ENCODE measurements at regions not wholly inside any gene's neighbourhood (a gene's known extent, or its start where the extent isn't known, plus 50 kb on each side); places are given as distances from the start of the nearest gene placed in this dataset.

DNA sequence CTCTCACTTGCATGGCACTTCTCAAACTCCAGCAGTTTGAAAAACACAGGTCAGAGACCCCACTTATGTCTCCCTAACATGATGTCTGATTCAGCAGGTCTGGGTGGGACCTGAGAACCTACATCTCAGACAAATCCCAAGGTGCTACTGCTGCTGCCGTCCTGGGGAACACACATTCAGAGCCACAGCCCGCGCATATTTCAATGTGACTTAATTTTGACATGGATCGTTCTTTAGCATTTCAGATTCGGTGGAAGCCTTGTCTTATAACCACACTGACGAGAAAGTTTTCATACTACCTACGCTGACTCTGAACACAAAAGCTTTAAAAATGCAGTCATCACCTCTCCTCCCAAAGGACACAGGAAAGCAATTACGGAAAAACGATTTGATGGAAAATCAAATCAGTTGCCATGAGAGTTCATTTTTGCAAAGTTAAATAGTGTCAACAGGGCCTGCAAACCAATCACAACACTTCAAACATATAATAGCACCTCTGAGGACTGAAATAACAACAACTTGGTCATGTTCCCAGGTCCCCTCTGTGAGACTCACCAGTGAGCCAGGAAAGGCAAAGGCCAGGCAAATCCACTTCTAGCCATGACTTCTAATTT lies 132.6 kb downstream of the SHANK2 start (continued):
- TF ChIP-seq JUND (IDR thresholded peaks at IDR 0.05; ENCODE audit: low read length) (no peak), EGR1 (IDR thresholded peaks at IDR 0.05; ENCODE audit: borderline replicate concordance, low read depth, low read length) (no peak), GABPA (IDR thresholded peaks at IDR 0.05; ENCODE audit: borderline replicate concordance, insufficient read depth, low read length) (no peak), PHF8 (conservative IDR thresholded peaks at IDR 0.05; ENCODE audit: low read depth, low read length) (no peak), EP300 (IDR thresholded peaks at IDR 0.05; ENCODE audit: borderline replicate concordance in 1 of 2, low read depth in 2 of 2, low read length in 2 of 2) (no peak), FOSL1 (IDR thresholded peaks at IDR 0.05; ENCODE audit: insufficient read depth, low read depth, low read length) (no peak), EZH2 (IDR thresholded peaks at IDR 0.05; ENCODE audit: low read depth, low read length, severe bottlenecking) (no peak), RFX5 (IDR thresholded peaks at IDR 0.05; ENCODE audit: borderline replicate concordance, low read depth, low read length) (no peak), CEBPB (IDR thresholded peaks at IDR 0.05; ENCODE audit: low read depth, low read length) (no peak), POLR2A (IDR thresholded peaks at IDR 0.05; ENCODE audit: control extremely low read depth in 1 of 2, low read depth in 2 of 2, low read length in 2 of 2) (no peak), POLR2AphosphoS5 (IDR thresholded peaks at IDR 0.05; ENCODE audit: low read depth, low read length) (no peak)

Data from H1 (cell line).